GM18868 (cell line): ENCODE measurements at regions not wholly inside any gene's neighbourhood (a gene's known extent, or its start where the extent isn't known, plus 50 kb on each side); places are given as distances from the start of the nearest gene placed in this dataset.

ENCODE experiments used
- ATAC-seq: cut with Tn5 transposase; IDR thresholded peaks from one replicate; pipeline ENCODE4 v1.9.1; 2021; ENCODE audit warnings: mild to moderate bottlenecking, moderate library complexity; ENCODE audit not compliant: unreplicated experiment

GRCh38 chr4:179836179-179837075 lies 2394.2 kb upstream of the AGA start:
- ATAC-seq = no peak

- ATAC-seq = no peak
Observed at GRCh38 chr4:179843370-179843769, 2399.8 kb upstream of the TENM3 start.

DNA sequence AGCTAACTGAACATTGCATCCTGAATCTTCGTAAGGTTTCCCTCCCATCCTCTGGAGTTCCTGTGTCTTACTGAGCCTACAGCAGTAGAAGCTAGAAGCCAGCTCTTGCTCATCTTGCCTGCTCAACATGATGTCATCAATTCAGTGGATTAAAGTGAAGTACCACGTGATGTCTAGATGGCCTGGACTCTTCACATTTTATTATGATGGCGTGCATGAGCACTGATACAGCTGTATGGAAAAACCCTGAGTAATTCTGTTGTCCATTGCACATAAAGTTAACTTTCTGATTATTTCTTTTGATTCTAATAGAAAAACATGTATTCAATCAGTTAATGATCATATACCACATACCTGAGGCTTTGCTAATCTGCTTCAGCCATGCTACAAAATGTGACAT lies 2387.7 kb upstream of the TENM3 start:
- ATAC-seq = no peak

DNA sequence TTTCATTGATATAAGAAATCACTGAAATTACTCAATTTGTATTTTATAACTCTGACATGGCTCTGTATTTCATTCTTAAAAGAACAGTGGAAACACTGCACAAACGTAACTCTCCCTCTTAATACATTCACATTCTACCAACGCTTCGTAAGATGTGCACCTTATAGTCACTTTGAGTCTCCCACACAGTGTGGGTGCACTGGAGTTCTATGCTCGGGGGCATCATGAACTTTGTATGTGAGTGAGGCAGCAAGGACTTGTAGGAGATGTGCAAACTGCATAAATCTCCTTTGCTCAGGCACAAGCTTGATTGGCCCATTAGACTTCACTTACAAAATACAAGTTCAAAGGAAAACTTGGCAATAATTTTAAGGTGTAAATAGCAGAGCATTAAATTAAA lies 2385.0 kb upstream of the TENM3 start:
- no peak for ATAC-seq

- ATAC-seq = peak; percentile 99
Observed at GRCh38 chr4:179867300-179867878, 2375.8 kb upstream of the TENM3 start.

GRCh38 chr4:179871726-179872125 lies 2371.5 kb upstream of the TENM3 start:
- ATAC-seq = no peak

DNA sequence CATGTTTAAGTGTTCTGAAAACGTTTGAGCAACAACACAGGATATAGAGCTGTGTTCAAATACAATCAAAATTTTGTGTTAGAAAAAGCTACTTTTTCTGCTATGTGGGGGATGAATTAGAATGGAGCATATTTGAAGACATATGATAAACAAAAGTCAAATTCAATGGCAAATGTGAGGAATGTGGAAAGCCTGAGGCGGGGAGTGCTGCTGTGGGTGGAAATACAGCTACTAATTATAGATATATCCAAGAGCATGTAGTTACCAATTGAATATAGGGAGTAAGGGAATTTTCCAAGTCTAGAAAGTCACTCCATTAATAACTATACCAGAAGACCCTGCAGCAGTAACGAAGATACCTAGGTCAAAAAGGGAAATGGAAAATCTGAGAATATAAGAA lies 2370.4 kb upstream of the TENM3 start:
- no peak for ATAC-seq

DNA sequence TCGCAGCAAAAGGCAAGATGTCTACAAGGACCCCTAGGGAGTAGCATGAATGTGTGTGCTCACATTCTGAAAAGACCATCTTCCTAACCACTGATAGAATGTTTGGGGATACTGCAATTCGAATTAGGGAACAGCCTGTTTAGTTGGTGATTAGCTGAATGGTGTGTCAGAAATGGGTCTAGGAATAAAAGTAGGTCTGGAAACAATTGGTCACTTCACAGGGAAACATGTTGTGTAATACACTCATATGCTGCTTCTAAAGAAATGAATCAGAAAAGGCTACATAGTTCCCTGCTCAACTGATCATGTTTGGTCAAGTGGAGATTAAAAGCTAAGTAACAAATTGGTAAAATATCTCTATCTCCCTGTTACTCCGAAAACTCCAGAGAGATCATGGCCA lies 2362.4 kb upstream of the TENM3 start:
- no peak for ATAC-seq

DNA sequence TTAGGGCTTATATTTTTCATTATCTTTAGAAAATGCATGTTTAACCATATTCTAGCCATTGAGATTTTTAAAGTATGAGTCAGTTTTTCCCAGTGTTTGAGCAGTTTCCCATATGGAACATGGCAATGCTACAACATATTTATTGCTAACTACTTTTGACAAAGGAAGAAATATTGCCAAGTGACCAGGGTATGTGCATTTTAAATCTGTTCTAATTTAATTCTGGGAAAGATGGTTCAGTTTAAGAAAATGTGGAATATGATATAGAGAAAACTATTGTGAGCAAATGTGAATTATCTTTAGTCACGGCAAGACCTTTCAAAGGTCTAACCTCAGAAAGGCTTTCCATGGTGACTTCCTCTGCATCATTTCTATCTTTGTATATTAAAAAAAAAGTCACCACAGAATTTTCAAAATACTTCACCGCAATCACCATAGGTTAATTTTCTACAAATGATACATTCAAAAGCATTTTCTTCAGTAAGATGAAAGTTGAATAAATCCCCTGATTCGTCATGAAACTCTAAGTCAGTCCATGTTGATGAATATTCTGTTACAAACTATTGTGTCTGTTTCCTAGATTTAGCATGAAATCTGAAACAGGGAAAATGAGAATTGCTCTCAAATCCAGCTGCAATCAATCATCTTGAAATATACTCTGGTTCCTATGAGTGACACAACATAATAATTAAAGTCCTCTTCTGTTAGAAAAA lies 2349.0 kb upstream of the TENM3 start:
- no peak for ATAC-seq

GRCh38 chr4:179919587-179919986 lies 2323.6 kb upstream of the TENM3 start:
- ATAC-seq = no peak

GRCh38 chr4:179927473-179927872 lies 2315.7 kb upstream of the TENM3 start:
- peak; percentile 99 for ATAC-seq

GRCh38 chr4:179941911-179942310 lies 2301.3 kb upstream of the TENM3 start:
- ATAC-seq = no peak

- ATAC-seq = no peak
Observed at GRCh38 chr4:179976777-179977176, 2266.4 kb upstream of the TENM3 start.

DNA sequence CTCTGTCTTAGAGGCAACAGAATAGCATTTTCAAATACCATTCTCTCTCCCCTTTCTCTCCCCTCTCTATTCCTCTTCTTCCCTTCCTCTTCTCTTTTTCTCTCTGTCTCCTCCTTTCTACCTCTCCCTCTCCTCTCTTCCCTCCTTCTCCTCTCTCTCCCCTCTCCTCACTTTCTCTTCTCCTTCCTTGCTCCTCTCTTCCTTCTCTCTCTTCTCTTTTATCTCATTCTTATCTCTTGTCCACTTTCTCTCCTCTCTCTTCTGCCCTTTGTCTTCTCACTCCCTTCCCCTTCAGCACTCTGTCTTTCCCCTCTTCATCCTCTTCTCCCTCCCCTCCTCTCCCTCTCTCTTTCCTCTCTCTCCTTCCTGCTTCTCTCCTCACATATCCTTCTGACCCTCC lies 2265.8 kb upstream of the TENM3 start:
- no peak for ATAC-seq

DNA sequence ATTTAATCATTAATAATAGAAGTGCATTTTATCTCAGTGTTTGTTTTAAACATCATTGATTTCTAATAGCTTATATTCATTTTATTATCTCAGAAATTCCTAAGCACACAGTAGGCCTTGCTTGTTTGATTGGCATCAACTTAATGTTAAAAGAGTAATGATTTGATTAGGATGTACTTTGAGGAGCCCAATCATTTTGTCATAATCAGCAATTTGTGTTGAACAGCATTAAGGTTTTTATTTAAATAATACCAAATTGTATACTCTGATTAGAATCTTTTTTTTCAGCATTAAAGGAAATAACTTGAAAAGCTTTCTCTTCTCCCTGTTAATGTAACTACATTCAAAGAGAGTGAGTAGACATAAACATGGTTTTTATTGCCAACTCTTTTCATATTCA lies 2262.0 kb upstream of the TENM3 start:
- no peak for ATAC-seq

GRCh38 chr4:179989975-179990374 lies 2253.2 kb upstream of the TENM3 start:
- ATAC-seq = peak; percentile 100

GRCh38 chr4:180009316-180009715 lies 2233.9 kb upstream of the TENM3 start:
- no peak for ATAC-seq

DNA sequence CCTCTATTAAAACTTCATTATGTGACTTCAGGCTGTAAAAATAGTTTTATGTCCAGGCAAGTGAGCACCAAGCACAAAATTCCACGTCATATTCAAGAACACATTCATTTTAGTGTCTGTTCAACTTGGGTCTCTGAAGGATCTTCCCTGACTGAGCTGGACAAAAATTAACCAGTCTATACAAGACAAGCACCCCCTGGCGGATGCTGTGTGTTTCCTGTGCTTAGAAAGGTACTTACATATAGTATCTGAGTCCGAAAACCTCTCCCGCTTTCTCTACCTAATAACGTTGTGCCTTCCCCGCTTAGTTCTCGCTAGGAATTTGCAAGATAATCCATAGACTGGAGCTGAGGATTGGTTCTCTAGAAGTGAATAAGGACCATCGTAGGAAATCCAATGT lies 2214.5 kb upstream of the TENM3 start:
- ATAC-seq = peak; percentile 94

- ATAC-seq = no peak
Observed at GRCh38 chr4:180031330-180031729, 2211.9 kb upstream of the TENM3 start.

- no peak for ATAC-seq
Observed at GRCh38 chr4:180041576-180041975, 2201.6 kb upstream of the TENM3 start.

DNA sequence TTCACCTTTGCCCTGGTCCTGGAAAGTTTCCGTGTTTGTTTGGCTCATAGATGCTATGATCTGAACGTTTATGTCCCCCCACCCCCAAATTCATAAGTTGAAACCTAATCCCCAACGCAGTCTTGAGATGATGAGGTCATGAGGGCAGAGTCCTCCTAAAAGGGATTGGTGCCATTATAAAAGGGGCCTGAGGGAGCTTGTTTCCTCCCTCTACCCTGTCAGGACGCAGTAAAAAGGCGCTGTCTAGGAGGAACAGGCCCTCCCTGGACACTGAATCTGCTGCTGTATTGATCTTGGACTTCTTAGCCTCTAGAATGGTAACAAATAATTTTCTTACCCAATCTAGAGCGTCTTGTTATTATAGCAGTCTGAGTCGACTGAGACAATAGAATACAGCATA lies 2190.6 kb upstream of the TENM3 start:
- no peak for ATAC-seq

DNA sequence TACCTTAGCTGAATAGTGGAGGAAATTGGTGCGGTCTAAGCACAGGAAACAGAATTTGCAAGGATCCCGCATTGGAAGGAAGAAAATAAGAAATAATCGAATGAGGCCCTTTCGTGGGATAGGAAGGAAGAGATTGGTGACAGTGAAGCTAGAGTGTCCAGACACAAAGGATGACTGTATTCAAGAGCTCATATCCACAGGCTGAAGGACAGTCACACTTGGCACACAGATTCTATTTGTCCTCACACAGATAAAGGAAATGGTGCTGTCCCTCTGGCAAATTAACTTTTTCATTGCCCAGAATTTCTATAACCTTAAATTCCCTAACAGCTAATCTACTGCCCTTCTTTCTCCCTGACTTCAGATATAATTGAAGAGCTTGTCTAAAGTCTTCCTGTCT lies 2188.9 kb upstream of the TENM3 start:
- ATAC-seq = no peak
